HepG2 (cell line): ENCODE measurements at regions not wholly inside any gene's neighbourhood (a gene's known extent, or its start where the extent isn't known, plus 50 kb on each side); places are given as distances from the start of the nearest gene placed in this dataset.

Experiments
- ARHGAP35 ChIP-seq: sonication (generic); formaldehyde crosslinking; IDR thresholded peaks from 2 replicates; pipeline ENCODE4 v1.9.0; 2022; ENCODE audit warnings: mild to moderate bottlenecking, inconsistent platforms, moderate library complexity, missing genetic modification reagents, borderline replicate concordance
- CTCF ChIP-seq: sonication (generic); formaldehyde crosslinking; IDR thresholded peaks from 2 replicates; pipeline ENCODE4 v1.5.0; 2020; ENCODE audit warnings: mild to moderate bottlenecking, missing genetic modification reagents, moderate library complexity
- GABPB1 ChIP-seq: IDR thresholded peaks from 2 replicates; pipeline ENCODE4 v1.6.1; 2016; ENCODE audit warnings: mild to moderate bottlenecking, missing genetic modification reagents, moderate library complexity, missing compliant biosample characterization
- HDAC2 ChIP-seq: sonication (generic); formaldehyde crosslinking; IDR thresholded peaks from 2 replicates; pipeline ENCODE4 v1.4.0; 2020; ENCODE audit warnings: missing genetic modification reagents
- MAX ChIP-seq: IDR thresholded peaks from 2 replicates; pipeline ENCODE4 v1.6.1; 2012; ENCODE audit warnings: inconsistent platforms
- PHF20 ChIP-seq: sonication (generic); formaldehyde crosslinking; IDR thresholded peaks from 2 replicates; pipeline ENCODE4 v1.5.0; 2020; ENCODE audit warnings: mild to moderate bottlenecking, missing genetic modification reagents
- RBFOX2 ChIP-seq: fragments of 200-400 bp; formaldehyde crosslinking; IDR thresholded peaks from 2 replicates; pipeline ENCODE4 v1.6.1; 2017; ENCODE audit warnings: low read depth, mild to moderate bottlenecking, low read length
- REST ChIP-seq, 2 experiments: IDR thresholded peaks; 2 replicates each; pipeline ENCODE4 v1.6.1; 2011 to 2012; ENCODE audit warnings: low read length in 2 of 2, borderline replicate concordance in 1 of 2, low read depth in 1 of 2, mild to moderate bottlenecking in 1 of 2, moderate library complexity in 1 of 2
- U2AF2 ChIP-seq: fragments of 200-400 bp; formaldehyde crosslinking; IDR thresholded peaks from 2 replicates; pipeline ENCODE4 v1.6.1; 2017; ENCODE audit warnings: low read depth, mild to moderate bottlenecking, low read length
- UBTF ChIP-seq: sonication (generic); formaldehyde crosslinking; IDR thresholded peaks from 2 replicates; pipeline ENCODE4 v1.4.0; 2020; ENCODE audit warnings: mild to moderate bottlenecking, missing genetic modification reagents
- ZNF552 ChIP-seq: sonication (generic); formaldehyde crosslinking; IDR thresholded peaks from 2 replicates; pipeline ENCODE4 v1.9.0; 2022; ENCODE audit warnings: missing genetic modification reagents, mild to moderate bottlenecking, borderline replicate concordance
- TF ChIP-seq, protein P1 (sequence below): sonication (generic); formaldehyde crosslinking; IDR thresholded peaks from 2 replicates; pipeline ENCODE4 v1.8.1; 2022; ENCODE audit warnings: low read depth, mild to moderate bottlenecking, missing genetic modification reagents
- TF ChIP-seq, protein P2 (sequence below): IDR thresholded peaks from 2 replicates; pipeline ENCODE4 v1.6.1; 2016; ENCODE audit warnings: mild to moderate bottlenecking, missing biosample characterization, missing genetic modification reagents

- TF ChIP-seq ARHGAP35 (CRISPR knock-in tag): no peak
- TF ChIP-seq ZNF552 (CRISPR knock-in tag): no peak
- TF ChIP-seq, protein P1, sequence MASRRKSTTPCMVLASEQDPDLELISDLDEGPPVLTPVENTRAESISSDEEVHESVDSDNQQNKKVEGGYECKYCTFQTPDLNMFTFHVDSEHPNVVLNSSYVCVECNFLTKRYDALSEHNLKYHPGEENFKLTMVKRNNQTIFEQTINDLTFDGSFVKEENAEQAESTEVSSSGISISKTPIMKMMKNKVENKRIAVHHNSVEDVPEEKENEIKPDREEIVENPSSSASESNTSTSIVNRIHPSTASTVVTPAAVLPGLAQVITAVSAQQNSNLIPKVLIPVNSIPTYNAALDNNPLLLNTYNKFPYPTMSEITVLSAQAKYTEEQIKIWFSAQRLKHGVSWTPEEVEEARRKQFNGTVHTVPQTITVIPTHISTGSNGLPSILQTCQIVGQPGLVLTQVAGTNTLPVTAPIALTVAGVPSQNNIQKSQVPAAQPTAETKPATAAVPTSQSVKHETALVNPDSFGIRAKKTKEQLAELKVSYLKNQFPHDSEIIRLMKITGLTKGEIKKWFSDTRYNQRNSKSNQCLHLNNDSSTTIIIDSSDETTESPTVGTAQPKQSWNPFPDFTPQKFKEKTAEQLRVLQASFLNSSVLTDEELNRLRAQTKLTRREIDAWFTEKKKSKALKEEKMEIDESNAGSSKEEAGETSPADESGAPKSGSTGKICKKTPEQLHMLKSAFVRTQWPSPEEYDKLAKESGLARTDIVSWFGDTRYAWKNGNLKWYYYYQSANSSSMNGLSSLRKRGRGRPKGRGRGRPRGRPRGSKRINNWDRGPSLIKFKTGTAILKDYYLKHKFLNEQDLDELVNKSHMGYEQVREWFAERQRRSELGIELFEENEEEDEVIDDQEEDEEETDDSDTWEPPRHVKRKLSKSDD (CRISPR knock-in tag): no peak
- TF ChIP-seq, protein P2, sequence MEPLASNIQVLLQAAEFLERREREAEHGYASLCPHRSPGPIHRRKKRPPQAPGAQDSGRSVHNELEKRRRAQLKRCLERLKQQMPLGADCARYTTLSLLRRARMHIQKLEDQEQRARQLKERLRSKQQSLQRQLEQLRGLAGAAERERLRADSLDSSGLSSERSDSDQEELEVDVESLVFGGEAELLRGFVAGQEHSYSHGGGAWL: no peak
- no peak for TF ChIP-seq U2AF2
- no peak for TF ChIP-seq GABPB1 (CRISPR knock-in tag)
- TF ChIP-seq MAX: no peak
- no peak for TF ChIP-seq HDAC2 (CRISPR knock-in tag)
- no peak for TF ChIP-seq PHF20 (CRISPR knock-in tag)
- no peak for TF ChIP-seq RBFOX2
- TF ChIP-seq REST (IDR thresholded peaks at IDR 0.05; ENCODE audit: borderline replicate concordance in 1 of 2, low read depth in 1 of 2, low read length in 2 of 2): no peak
- no peak for TF ChIP-seq CTCF (CRISPR knock-in tag)
- TF ChIP-seq UBTF (CRISPR knock-in tag): no peak
Observed at GRCh38 chr3:145767909-145768308, 393.1 kb downstream of the PLOD2 start.
